GM12801 (cell line): ENCODE measurements at regions not wholly inside any gene's neighbourhood (a gene's known extent, or its start where the extent isn't known, plus 50 kb on each side); places are given as distances from the start of the nearest gene placed in this dataset.

Experiments
- CTCF ChIP-seq: IDR thresholded peaks from one replicate; pipeline ENCODE4 v1.5.1; 2011; ENCODE audit warnings: control low read depth; ENCODE audit not compliant: insufficient read length; ENCODE audit errors: extremely low read depth

GRCh38 chr13:73513751-73514150 lies 454.9 kb downstream of the KLF5 start:
- no peak for TF ChIP-seq CTCF

GRCh38 chr13:73508841-73509240 lies 450.0 kb downstream of the KLF5 start:
- TF ChIP-seq CTCF = no peak

GRCh38 chr13:73505376-73505890 lies 446.6 kb downstream of the KLF5 start:
- no peak for TF ChIP-seq CTCF

GRCh38 chr13:73499695-73500094 lies 440.9 kb downstream of the KLF5 start:
- no peak for TF ChIP-seq CTCF

- no peak for TF ChIP-seq CTCF
Observed at GRCh38 chr13:73497430-73497829, 438.6 kb downstream of the KLF5 start.

GRCh38 chr13:73496711-73497110 lies 437.9 kb downstream of the KLF5 start:
- TF ChIP-seq CTCF = no peak

GRCh38 chr13:73492811-73493210 lies 434.0 kb downstream of the KLF5 start:
- TF ChIP-seq CTCF = no peak

GRCh38 chr13:73482556-73482955 lies 423.8 kb downstream of the KLF5 start:
- TF ChIP-seq CTCF = no peak
